GM12875 (cell line): ENCODE measurements at regions not wholly inside any gene's neighbourhood (a gene's known extent, or its start where the extent isn't known, plus 50 kb on each side); places are given as distances from the start of the nearest gene placed in this dataset.
A peak's percentile ranks its signal among the peaks of the same experiment; 100 is the strongest.

ENCODE experiments used
- H3K4me3 ChIP-seq: one replicate; pipeline ENCODE4 v1.5.1; 2011; ENCODE audit warnings: low read depth, low read length, control low read depth
- TF ChIP-seq, protein P1 (sequence below): IDR thresholded peaks from 2 replicates; pipeline ENCODE4 v1.5.1; 2011; ENCODE audit warnings: low read depth, mild to moderate bottlenecking, control low read depth, inconsistent platforms, low read length, moderate library complexity, borderline replicate concordance; ENCODE audit not compliant: insufficient read depth

GRCh38 chr15:62775932-62776331 is 266.6 kb upstream of the TPM1 start:
- H3K4me3 ChIP-seq: no peak overlapping the region
- TF ChIP-seq, protein P1, sequence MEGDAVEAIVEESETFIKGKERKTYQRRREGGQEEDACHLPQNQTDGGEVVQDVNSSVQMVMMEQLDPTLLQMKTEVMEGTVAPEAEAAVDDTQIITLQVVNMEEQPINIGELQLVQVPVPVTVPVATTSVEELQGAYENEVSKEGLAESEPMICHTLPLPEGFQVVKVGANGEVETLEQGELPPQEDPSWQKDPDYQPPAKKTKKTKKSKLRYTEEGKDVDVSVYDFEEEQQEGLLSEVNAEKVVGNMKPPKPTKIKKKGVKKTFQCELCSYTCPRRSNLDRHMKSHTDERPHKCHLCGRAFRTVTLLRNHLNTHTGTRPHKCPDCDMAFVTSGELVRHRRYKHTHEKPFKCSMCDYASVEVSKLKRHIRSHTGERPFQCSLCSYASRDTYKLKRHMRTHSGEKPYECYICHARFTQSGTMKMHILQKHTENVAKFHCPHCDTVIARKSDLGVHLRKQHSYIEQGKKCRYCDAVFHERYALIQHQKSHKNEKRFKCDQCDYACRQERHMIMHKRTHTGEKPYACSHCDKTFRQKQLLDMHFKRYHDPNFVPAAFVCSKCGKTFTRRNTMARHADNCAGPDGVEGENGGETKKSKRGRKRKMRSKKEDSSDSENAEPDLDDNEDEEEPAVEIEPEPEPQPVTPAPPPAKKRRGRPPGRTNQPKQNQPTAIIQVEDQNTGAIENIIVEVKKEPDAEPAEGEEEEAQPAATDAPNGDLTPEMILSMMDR: no peak

DNA sequence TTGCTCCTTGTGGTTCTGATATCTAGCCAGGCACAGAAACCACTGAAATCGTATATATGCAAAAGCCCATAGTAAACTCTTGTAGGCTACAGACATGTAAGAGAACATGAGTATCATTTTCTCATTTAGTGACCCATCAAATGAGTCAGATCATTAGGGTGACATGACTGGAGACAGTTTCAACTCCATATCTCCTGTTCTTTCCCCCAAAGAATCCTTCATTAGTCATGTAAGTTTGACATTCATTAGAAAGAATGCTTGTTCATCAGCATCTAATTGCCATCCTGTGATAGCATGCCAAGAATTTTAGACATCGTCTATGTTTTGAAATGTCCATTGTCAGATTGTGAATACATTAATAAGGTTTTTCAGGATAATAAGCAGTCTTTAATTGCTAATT is 264.9 kb upstream of the TPM1 start:
- TF ChIP-seq, protein P1: no peak
- H3K4me3 ChIP-seq: no peak overlapping the region

DNA sequence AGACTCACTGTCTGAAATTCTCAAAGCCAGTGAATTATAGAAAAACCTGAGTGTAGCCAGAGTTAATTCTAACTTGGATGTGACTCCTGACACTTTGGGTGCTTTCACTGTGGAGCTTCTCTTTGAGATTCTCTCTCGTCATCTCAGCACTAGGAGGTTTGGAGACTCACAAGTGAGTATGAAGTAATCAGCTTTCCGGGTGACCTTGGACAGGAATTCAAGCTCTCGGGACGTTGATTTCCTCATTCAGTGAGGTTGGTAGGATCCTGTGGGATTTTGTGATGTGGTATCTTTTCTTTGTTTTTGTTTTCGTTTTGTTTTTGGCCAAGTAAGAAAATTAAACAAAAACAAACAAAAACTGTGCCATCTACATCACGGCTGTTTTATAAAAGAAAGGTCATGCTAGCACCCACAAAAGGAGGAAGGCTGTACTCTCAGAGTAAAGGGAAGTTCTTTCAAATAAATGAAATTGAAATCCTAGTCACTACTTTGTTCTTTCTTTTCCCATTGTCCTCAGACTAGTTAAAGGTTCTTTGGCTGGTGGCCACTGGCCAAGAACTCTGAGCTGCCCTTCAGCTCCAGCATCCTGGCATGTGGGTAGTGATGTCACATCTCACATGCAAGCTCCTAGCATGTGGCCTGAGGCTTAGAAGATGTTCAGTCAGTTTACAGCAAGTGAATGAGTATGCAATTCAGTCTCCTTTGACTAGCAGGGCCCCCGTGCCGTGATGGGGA is 263.3 kb upstream of the TPM1 start:
- H3K4me3 ChIP-seq: no peak overlapping the region
- TF ChIP-seq, protein P1: no peak

DNA sequence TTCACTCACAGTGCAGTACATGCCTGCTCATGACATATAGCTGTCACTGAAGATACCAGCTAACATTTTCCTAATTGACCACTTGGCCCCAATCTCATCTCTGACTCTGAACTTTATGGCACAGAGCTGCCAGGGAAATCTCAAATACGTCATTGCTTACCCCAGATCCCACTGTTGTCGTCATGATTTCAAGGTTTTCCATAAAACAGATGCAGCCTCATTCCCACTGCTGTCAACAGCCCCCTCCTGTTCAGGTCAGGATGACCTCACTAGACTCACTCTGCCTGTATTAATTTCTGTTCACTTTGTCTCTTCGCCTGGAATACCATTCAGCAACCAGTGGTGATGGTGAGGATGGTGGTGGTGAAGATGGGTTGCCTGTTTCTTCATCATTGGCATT is 262.6 kb upstream of the TPM1 start:
- TF ChIP-seq, protein P1: no peak
- no peak overlapping the region for H3K4me3 ChIP-seq

DNA sequence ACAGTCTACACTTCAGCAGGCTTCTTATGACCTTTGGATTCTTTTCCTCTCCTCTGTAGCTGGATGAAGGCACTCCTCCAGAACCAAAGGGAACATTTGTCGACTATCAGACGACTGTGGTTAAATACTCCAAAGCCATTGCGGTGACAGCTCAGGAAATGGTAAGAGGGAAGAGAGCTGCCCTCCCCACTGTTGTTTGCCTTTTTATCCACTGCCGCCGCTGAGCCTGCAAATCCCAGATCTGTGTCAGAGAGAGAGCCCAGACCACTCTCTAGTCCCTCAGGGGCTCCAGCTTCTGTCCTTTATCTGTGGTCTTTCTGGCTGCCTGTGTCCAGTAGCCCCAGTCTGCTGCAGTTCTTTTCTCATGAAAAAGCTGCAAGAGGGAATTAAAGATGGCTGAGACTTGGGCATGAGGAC is 261.5 kb upstream of the TPM1 start:
- H3K4me3 ChIP-seq: no peak overlapping the region
- TF ChIP-seq, protein P1: no peak

DNA sequence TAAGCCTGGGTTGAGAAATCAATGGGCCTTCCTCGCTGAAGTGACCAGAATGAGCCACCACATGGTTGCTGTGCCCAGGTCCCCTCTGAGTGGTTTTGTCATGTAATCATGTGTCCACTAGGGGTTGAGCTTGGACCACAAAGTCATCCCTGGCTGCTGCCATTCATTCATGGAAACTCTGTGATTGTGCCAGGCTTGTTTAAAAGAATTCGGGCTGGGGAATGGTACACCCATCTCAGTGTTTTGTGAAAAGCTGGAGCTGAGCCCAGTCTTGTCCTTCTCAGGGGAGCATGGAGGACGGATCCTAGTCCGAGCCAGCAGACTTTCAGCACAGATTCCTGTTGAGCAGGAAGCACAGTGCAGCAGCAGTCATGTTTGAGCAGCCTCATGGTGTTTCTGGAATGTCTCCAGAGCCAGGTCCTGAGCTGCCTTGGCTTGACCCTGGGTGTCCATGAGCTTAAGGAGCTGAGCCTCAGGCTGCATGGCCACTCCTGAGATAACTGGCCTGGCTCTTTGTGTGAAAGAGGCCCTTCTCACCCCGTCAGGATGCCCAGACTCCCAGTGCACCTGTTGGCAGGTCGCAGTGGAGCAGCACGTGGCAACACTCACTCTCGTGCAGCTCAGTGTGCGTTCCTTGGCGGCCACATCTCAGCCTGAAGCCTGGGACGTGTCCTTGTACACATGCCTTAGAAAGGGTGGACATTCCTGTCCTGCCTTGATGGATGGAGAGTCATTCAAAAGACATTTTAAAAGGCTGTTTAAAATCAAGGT is 260.3 kb upstream of the TPM1 start:
- H3K4me3 ChIP-seq: no peak overlapping the region
- TF ChIP-seq, protein P1: peak; percentile 36; the same call in 1 of the 2 replicates

GRCh38 chr15:62782896-62783295 is 259.7 kb upstream of the TPM1 start:
- no peak overlapping the region for H3K4me3 ChIP-seq
- TF ChIP-seq, protein P1: no peak
